ENCODE measurements at regions not wholly inside any gene's neighbourhood (a gene's known extent, or its start where the extent isn't known, plus 50 kb on each side); places are given as distances from the start of the nearest gene placed in this dataset.

DNA sequence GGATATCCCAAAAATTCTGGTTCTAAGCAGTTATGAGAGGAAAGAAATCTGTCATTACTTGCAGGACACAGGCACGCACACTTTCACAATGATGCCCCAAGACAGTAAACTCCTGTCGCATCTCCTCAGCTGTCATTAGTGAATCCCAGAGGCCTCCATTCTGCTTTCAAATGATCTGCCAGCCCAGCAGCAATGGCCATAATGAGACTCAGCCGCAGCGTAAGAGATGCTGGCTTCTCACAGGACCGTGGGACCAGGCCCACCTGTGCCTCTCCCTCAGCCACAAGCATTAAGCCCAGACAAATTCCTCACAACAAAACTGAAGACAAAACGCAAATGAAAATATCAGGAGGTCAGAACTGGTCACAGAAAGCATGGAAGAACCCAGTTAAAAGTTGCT is 98.0 kb upstream of the VLDLR start:
- TF ChIP-seq, protein P1, sequence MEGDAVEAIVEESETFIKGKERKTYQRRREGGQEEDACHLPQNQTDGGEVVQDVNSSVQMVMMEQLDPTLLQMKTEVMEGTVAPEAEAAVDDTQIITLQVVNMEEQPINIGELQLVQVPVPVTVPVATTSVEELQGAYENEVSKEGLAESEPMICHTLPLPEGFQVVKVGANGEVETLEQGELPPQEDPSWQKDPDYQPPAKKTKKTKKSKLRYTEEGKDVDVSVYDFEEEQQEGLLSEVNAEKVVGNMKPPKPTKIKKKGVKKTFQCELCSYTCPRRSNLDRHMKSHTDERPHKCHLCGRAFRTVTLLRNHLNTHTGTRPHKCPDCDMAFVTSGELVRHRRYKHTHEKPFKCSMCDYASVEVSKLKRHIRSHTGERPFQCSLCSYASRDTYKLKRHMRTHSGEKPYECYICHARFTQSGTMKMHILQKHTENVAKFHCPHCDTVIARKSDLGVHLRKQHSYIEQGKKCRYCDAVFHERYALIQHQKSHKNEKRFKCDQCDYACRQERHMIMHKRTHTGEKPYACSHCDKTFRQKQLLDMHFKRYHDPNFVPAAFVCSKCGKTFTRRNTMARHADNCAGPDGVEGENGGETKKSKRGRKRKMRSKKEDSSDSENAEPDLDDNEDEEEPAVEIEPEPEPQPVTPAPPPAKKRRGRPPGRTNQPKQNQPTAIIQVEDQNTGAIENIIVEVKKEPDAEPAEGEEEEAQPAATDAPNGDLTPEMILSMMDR (IDR thresholded peaks at IDR 0.05) = no peak
- TF ChIP-seq POLR2A (IDR thresholded peaks at IDR 0.05) = no peak
